DOHH2 (cell line): ENCODE measurements at regions not wholly inside any gene's neighbourhood (a gene's known extent, or its start where the extent isn't known, plus 50 kb on each side); places are given as distances from the start of the nearest gene placed in this dataset.

Experiments used
- H3F3A ChIP-seq: fragments of 200-600 bp; sonication (generic), shearing (Covaris generic); 2 replicates; pipeline ENCODE4 v1.6.0; 2016; ENCODE audit warnings: antibody characterized with exemption, mild to moderate bottlenecking; ENCODE audit not compliant: control insufficient read depth, insufficient read depth
- H3K27ac ChIP-seq: fragments of 200-600 bp; sonication (generic); 2 replicates; pipeline ENCODE4 v1.5.1; 2014; ENCODE audit warnings: low read depth, mild to moderate bottlenecking, low read length, moderate library complexity
- H3K27me3 ChIP-seq: fragments of 200-600 bp; sonication (generic); 2 replicates; pipeline ENCODE4 v1.6.1; 2014; ENCODE audit warnings: mild to moderate bottlenecking, low read length, mixed read lengths; ENCODE audit not compliant: control insufficient read depth
- H3K36me3 ChIP-seq: fragments of 200-600 bp; sonication (generic); 2 replicates; pipeline ENCODE4 v1.6.1; 2014; ENCODE audit warnings: mild to moderate bottlenecking, low read length, moderate library complexity, mixed read lengths; ENCODE audit not compliant: control insufficient read depth
- H3K4me1 ChIP-seq: fragments of 200-600 bp; sonication (generic); 2 replicates; pipeline ENCODE4 v1.6.1; 2014; ENCODE audit warnings: mild to moderate bottlenecking, low read length, mixed read lengths; ENCODE audit not compliant: control insufficient read depth
- H3K4me2 ChIP-seq: fragments of 200-600 bp; sonication (generic); 2 replicates; pipeline ENCODE4 v1.6.0; 2014; ENCODE audit warnings: mild to moderate bottlenecking, low read length, moderate library complexity
- H3K4me3 ChIP-seq: fragments of 200-600 bp; sonication (generic); 2 replicates; pipeline ENCODE4 v1.5.1; 2014; ENCODE audit warnings: mild to moderate bottlenecking, low read length, mixed read lengths
- H3K79me2 ChIP-seq: fragments of 200-600 bp; sonication (generic); 2 replicates; pipeline ENCODE4 v1.6.1; 2014; ENCODE audit warnings: mild to moderate bottlenecking, low read length, mixed read lengths; ENCODE audit not compliant: control insufficient read depth
- H3K9me2 ChIP-seq: fragments of 200-600 bp; sonication (generic); replicated peaks from 2 replicates; pipeline ENCODE4 v1.6.1; 2014; ENCODE audit warnings: mild to moderate bottlenecking, low read length, mixed read lengths; ENCODE audit not compliant: control insufficient read depth
- H3K9me3 ChIP-seq: fragments of 200-600 bp; sonication (generic); 2 replicates; pipeline ENCODE4 v1.6.1; 2014; ENCODE audit warnings: antibody characterized with exemption, low read length, mixed read lengths; ENCODE audit not compliant: control insufficient read depth, insufficient read depth
- H4K20me1 ChIP-seq: fragments of 200-600 bp; sonication (generic); 2 replicates; pipeline ENCODE4 v1.6.0; 2014; ENCODE audit warnings: low read depth, mild to moderate bottlenecking, antibody characterized with exemption, low read length, moderate library complexity; ENCODE audit not compliant: control insufficient read depth, insufficient read depth
- CTCF ChIP-seq: fragments of 200-600 bp; sonication (generic); IDR thresholded peaks from one replicate; pipeline ENCODE4 v1.5.1; 2014; ENCODE audit warnings: antibody characterized with exemption, mild to moderate bottlenecking, low read depth, low read length; ENCODE audit not compliant: poor library complexity, severe bottlenecking
- EZH2phosphoT487 ChIP-seq: fragments of 200-600 bp; sonication (generic); IDR thresholded peaks from 2 replicates; pipeline ENCODE4 v1.6.1; 2017; ENCODE audit warnings: borderline replicate concordance, mild to moderate bottlenecking, antibody characterized with exemption, low read length, moderate library complexity, mixed read lengths

DNA sequence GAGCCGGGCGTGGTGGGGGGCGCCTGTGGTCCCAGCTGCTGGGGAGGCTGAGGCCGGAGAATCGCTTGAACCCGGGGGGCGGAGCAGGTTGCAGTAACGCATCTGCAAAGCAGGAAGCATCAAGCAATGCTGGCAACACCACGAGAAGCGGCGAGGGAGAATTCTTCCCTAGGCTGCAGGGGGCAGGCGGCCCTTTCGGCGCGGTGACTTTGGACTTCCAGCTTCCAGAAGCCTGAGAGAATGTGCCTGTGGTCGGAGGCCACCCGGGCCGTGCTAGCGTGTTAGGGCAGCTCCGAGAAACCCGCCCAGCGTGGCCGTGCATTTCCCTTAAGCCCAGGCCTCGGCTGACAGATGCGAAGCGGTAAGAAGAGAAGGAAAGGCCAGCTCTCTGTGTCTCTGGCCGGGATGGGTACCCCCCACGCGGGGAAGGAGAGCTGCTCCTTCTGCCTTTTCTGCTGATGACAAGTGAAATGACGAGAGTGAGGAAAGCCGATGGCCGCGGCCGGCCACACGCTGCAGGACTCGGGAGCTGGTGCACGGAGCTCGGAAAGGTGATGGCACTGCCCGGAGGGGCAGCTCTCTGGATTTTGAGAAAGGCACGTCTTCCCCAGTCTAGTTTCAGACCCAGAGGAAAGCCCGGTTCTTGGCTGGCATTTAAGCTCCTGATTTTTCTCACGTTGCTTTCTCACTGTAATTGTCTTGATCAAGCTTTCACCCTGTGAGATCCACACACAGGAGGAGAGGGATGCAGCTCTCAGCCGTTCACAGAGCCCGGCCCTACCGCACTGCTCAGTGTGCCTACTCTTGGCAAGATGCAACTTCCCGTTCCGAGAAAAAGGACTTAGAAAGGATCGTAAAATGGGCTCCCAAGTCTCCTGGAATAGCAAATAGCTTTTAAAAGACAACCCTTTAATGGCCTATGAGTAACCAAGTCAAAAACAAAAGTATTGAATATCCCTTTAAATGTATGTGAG is 68.3 kb upstream of the EXOC2 start:
- H3K79me2 ChIP-seq, result no peaks in the 10 kb centered on the region
- no peak overlapping the region for H3K27ac ChIP-seq
- no peaks in the 10 kb centered on the region for H3K9me2 ChIP-seq
- no peaks in the 10 kb centered on the region for H3K9me3 ChIP-seq
- TF ChIP-seq EZH2phosphoT487, result no peak
- TF ChIP-seq CTCF, result no peak
- no peak overlapping the region for H3K4me3 ChIP-seq
- H3K27me3 ChIP-seq, result no peaks in the 10 kb centered on the region
- no peaks in the 10 kb centered on the region for H3K36me3 ChIP-seq
- no peaks in the 10 kb centered on the region for H4K20me1 ChIP-seq
- no peaks in the 10 kb centered on the region for H3K4me1 ChIP-seq
- H3K4me2 ChIP-seq, result no peak overlapping the region
- H3F3A ChIP-seq, result no peaks in the 10 kb centered on the region

GRCh38 chr6:759729-760128 is 66.8 kb upstream of the EXOC2 start:
- Histone ChIP-seq H3K36me3 (no peaks in the 10 kb centered on the region), H3K79me2 (no peaks in the 10 kb centered on the region), H4K20me1 (no peaks in the 10 kb centered on the region), H3K27me3 (no peaks in the 10 kb centered on the region), H3K9me2 (no peaks in the 10 kb centered on the region), H3K4me3 (no peak overlapping the region), H3K4me1 (no peaks in the 10 kb centered on the region), H3K9me3 (no peaks in the 10 kb centered on the region), H3K27ac (no peak overlapping the region), H3K4me2 (no peak overlapping the region), H3F3A (no peaks in the 10 kb centered on the region)
- TF ChIP-seq CTCF, result no peak
- TF ChIP-seq EZH2phosphoT487, result no peak

DNA sequence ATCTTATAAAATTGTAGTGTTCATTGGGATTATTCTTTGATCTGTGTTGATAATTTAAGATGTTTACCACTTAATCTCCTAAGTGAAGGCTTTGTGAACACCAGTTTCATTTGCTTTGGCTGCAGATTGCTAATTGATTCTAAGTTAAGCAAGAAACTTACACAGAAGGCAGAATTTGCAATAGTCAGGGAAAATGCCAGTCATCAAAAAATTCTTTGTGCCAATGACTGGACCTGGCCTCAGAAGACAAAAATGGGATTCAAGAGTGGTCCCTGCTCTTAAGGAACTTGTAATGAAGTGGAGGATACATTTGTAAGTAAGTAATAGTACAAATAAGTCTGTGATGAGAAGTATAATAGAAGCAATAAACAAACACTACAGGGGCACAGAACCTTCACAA is 63.3 kb upstream of the EXOC2 start:
- Histone ChIP-seq H3K4me1 (no peaks in the 10 kb centered on the region), H3K27ac (no peak overlapping the region), H3K27me3 (no peaks in the 10 kb centered on the region), H3K36me3 (no peaks in the 10 kb centered on the region), H3K9me3 (no peaks in the 10 kb centered on the region), H3K4me2 (no peak overlapping the region), H4K20me1 (no peaks in the 10 kb centered on the region), H3K9me2 (no peaks in the 10 kb centered on the region), H3K79me2 (no peaks in the 10 kb centered on the region), H3K4me3 (no peak overlapping the region), H3F3A (no peaks in the 10 kb centered on the region)
- TF ChIP-seq EZH2phosphoT487, result no peak
- no peak for TF ChIP-seq CTCF
